PC-9 (cell line): ENCODE measurements at regions not wholly inside any gene's neighbourhood (a gene's known extent, or its start where the extent isn't known, plus 50 kb on each side); places are given as distances from the start of the nearest gene placed in this dataset.

Source experiments
- EZH2 ChIP-seq: fragments of 200-600 bp; sonication (generic); IDR thresholded peaks from 2 replicates; pipeline ENCODE4 v1.8.0; 2017; ENCODE audit warnings: antibody characterized with exemption, low read depth
- TF ChIP-seq, protein P1 (sequence below): fragments of 200-600 bp; sonication (generic); conservative IDR thresholded peaks from 2 replicates; pipeline ENCODE4 v1.6.1; 2017; ENCODE audit warnings: mixed run types, antibody characterized with exemption, mild to moderate bottlenecking, moderate library complexity

DNA sequence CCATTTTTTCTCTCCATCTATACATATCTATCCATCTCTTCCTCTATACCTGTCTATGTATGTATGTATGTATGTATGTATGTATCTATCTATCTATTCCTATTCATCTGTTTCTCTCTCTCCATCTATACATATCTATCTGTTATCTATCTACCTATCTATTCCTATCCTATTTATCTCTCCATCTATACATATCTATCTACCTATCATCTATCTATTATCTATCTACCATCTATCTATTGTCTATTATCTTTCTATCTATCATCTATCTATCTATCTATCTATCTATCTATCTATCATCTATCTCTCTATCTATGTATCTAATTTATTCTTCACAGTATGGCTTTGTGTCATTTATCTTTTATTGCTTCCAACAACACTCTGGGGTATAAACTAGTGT lies 1124.4 kb downstream of the TYW1 start:
- TF ChIP-seq, protein P1, sequence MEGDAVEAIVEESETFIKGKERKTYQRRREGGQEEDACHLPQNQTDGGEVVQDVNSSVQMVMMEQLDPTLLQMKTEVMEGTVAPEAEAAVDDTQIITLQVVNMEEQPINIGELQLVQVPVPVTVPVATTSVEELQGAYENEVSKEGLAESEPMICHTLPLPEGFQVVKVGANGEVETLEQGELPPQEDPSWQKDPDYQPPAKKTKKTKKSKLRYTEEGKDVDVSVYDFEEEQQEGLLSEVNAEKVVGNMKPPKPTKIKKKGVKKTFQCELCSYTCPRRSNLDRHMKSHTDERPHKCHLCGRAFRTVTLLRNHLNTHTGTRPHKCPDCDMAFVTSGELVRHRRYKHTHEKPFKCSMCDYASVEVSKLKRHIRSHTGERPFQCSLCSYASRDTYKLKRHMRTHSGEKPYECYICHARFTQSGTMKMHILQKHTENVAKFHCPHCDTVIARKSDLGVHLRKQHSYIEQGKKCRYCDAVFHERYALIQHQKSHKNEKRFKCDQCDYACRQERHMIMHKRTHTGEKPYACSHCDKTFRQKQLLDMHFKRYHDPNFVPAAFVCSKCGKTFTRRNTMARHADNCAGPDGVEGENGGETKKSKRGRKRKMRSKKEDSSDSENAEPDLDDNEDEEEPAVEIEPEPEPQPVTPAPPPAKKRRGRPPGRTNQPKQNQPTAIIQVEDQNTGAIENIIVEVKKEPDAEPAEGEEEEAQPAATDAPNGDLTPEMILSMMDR = no peak
- TF ChIP-seq EZH2 = no peak
